HG02981 (cell line): ENCODE measurements at regions not wholly inside any gene's neighbourhood (a gene's known extent, or its start where the extent isn't known, plus 50 kb on each side); places are given as distances from the start of the nearest gene placed in this dataset.

Source experiments
- ATAC-seq: cut with Tn5 transposase; IDR thresholded peaks from one replicate; pipeline ENCODE4 v1.9.1; 2021; ENCODE audit warnings: mild to moderate bottlenecking, moderate library complexity; ENCODE audit not compliant: unreplicated experiment

GRCh38 chr14:86505808-86506207, 975.9 kb downstream of the FLRT2 start:
- ATAC-seq, result no peak

GRCh38 chr14:86501611-86502010, 971.7 kb downstream of the FLRT2 start:
- ATAC-seq, result peak; percentile 51

- ATAC-seq, result no peak
Measured at GRCh38 chr14:86491743-86492142, 961.8 kb downstream of the FLRT2 start.

GRCh38 chr14:86481104-86481503, 951.2 kb downstream of the FLRT2 start:
- no peak for ATAC-seq

- ATAC-seq, result no peak
Measured at GRCh38 chr14:86464341-86464740, 934.4 kb downstream of the FLRT2 start.

GRCh38 chr14:86462193-86462753, 932.3 kb downstream of the FLRT2 start:
- no peak for ATAC-seq

- ATAC-seq, result no peak
Measured at GRCh38 chr14:86457481-86458135, 927.7 kb downstream of the FLRT2 start.

- no peak for ATAC-seq
Measured at GRCh38 chr14:86450085-86450484, 920.1 kb downstream of the FLRT2 start.

- no peak for ATAC-seq
Measured at GRCh38 chr14:86442135-86442534, 912.2 kb downstream of the FLRT2 start.

GRCh38 chr14:86430853-86431252, 900.9 kb downstream of the FLRT2 start:
- ATAC-seq, result no peak

GRCh38 chr14:86423214-86423613, 893.3 kb downstream of the FLRT2 start:
- ATAC-seq, result no peak

GRCh38 chr14:86420131-86420530, 890.2 kb downstream of the FLRT2 start:
- ATAC-seq, result no peak

- no peak for ATAC-seq
Measured at GRCh38 chr14:86414146-86414545, 884.2 kb downstream of the FLRT2 start.

- no peak for ATAC-seq
Measured at GRCh38 chr14:86404989-86405649, 875.2 kb downstream of the FLRT2 start.

- no peak for ATAC-seq
Measured at GRCh38 chr14:86404425-86404824, 874.5 kb downstream of the FLRT2 start.

GRCh38 chr14:86402545-86402944, 872.6 kb downstream of the FLRT2 start:
- no peak for ATAC-seq

- ATAC-seq, result no peak
Measured at GRCh38 chr14:86391085-86391484, 861.1 kb downstream of the FLRT2 start.

- no peak for ATAC-seq
Measured at GRCh38 chr14:86388216-86388615, 858.3 kb downstream of the FLRT2 start.

GRCh38 chr14:86373886-86374285, 843.9 kb downstream of the FLRT2 start:
- no peak for ATAC-seq

GRCh38 chr14:86372402-86372801, 842.5 kb downstream of the FLRT2 start:
- no peak for ATAC-seq

GRCh38 chr14:86364634-86365033, 834.7 kb downstream of the FLRT2 start:
- no peak for ATAC-seq

- no peak for ATAC-seq
Measured at GRCh38 chr14:86363576-86363975, 833.6 kb downstream of the FLRT2 start.
